HG02798 (cell line): ENCODE measurements at regions not wholly inside any gene's neighbourhood (a gene's known extent, or its start where the extent isn't known, plus 50 kb on each side); places are given as distances from the start of the nearest gene placed in this dataset.

Experiments used
- ATAC-seq: cut with Tn5 transposase; IDR thresholded peaks from one replicate; pipeline ENCODE4 v1.9.1; 2021; ENCODE audit warnings: mild to moderate bottlenecking; ENCODE audit not compliant: unreplicated experiment, poor library complexity

- no peak for ATAC-seq
Observed at GRCh38 chr5:164600274-164600673, 1094.9 kb downstream of the MAT2B start.

GRCh38 chr5:164600929-164601535 is 1095.6 kb downstream of the MAT2B start:
- ATAC-seq = no peak

GRCh38 chr5:164608507-164608906 is 1103.1 kb downstream of the MAT2B start:
- no peak for ATAC-seq

- ATAC-seq = no peak
Observed at GRCh38 chr5:164610374-164610773, 1105.0 kb downstream of the MAT2B start.

GRCh38 chr5:164614707-164615106 is 1109.3 kb downstream of the MAT2B start:
- peak; percentile 40 for ATAC-seq

GRCh38 chr5:164617290-164617689 is 1111.9 kb downstream of the MAT2B start:
- ATAC-seq = no peak

GRCh38 chr5:164627021-164627420 is 1121.6 kb downstream of the MAT2B start:
- no peak for ATAC-seq

- ATAC-seq = no peak
Observed at GRCh38 chr5:164636456-164636855, 1131.0 kb downstream of the MAT2B start.

- ATAC-seq = no peak
Observed at GRCh38 chr5:164637931-164638521, 1132.6 kb downstream of the MAT2B start.

- no peak for ATAC-seq
Observed at GRCh38 chr5:164649266-164649665, 1143.8 kb downstream of the MAT2B start.

- ATAC-seq = peak; percentile 63
Observed at GRCh38 chr5:164650427-164650826, 1145.0 kb downstream of the MAT2B start.

- ATAC-seq = peak; percentile 70
Observed at GRCh38 chr5:164651546-164652275, 1146.3 kb downstream of the MAT2B start.

- ATAC-seq = no peak
Observed at GRCh38 chr5:164652276-164652660, 1146.8 kb downstream of the MAT2B start.

- ATAC-seq = no peak
Observed at GRCh38 chr5:164663198-164663989, 1158.0 kb downstream of the MAT2B start.

GRCh38 chr5:164671640-164672039 is 1166.2 kb downstream of the MAT2B start:
- no peak for ATAC-seq

- ATAC-seq = no peak
Observed at GRCh38 chr5:164672205-164672604, 1166.8 kb downstream of the MAT2B start.

GRCh38 chr5:164672931-164673694 is 1167.7 kb downstream of the MAT2B start:
- peak; percentile 68 for ATAC-seq

GRCh38 chr5:164679461-164679860 is 1174.0 kb downstream of the MAT2B start:
- ATAC-seq = no peak

- no peak for ATAC-seq
Observed at GRCh38 chr5:164680216-164680615, 1174.8 kb downstream of the MAT2B start.
